Stomach (tissue), 4 donors: ENCODE measurements at regions not wholly inside any gene's neighbourhood (a gene's known extent, or its start where the extent isn't known, plus 50 kb on each side); places are given as distances from the start of the nearest gene placed in this dataset.

ENCODE experiments used
- CTCF ChIP-seq, 7 experiments: fragments of 450-650 bp in 4 of 7; fragments of 200-600 bp in 3 of 7; sonication (generic) in 3 of 7; IDR thresholded peaks; one replicate each; pipeline ENCODE4 v1.5.1; 2016 to 2019; ENCODE audit warnings: antibody characterized with exemption in 7 of 7, control low read depth in 2 of 7, mild to moderate bottlenecking in 1 of 7
- POLR2A ChIP-seq, 4 donors: fragments of 450-650 bp; IDR thresholded peaks; one replicate each; pipeline ENCODE4 v1.6.1; 2016; ENCODE audit warnings: antibody characterized with exemption in 4 of 4, control low read depth in 2 of 4, mild to moderate bottlenecking in 1 of 4, moderate library complexity in 1 of 4
- POLR2AphosphoS5 ChIP-seq, 3 donors: sonication (generic); formaldehyde crosslinking; IDR thresholded peaks; one replicate each; pipeline ENCODE4 v1.6.1; 2016; ENCODE audit warnings: antibody characterized with exemption in 3 of 3

GRCh38 chr6:27667657-27668441, 194.9 kb upstream of the ZNF184 start:
- TF ChIP-seq POLR2AphosphoS5 (IDR thresholded peaks at IDR 0.05) = no peak
- no peak for TF ChIP-seq POLR2A (IDR thresholded peaks at IDR 0.05)
- no peak for TF ChIP-seq CTCF (IDR thresholded peaks at IDR 0.05)
